Body of pancreas (tissue), 4 donors: ENCODE measurements at regions not wholly inside any gene's neighbourhood (a gene's known extent, or its start where the extent isn't known, plus 50 kb on each side); places are given as distances from the start of the nearest gene placed in this dataset.
"Not testable (repeated sequence)": the region's sequence is repeated elsewhere in the genome, so short reads cannot be mapped to it uniquely, and the experiment has no call there.

ENCODE experiments used
- ATAC-seq: fragments of 150-250 bp; one replicate; pipeline ENCODE4 v1.9.1; 2016
- DNase-seq, 4 donors: peaks; one replicate each; pipeline ENCODE4 v3.0.0-alpha.2; 2019
- H3K27ac ChIP-seq, 4 donors: fragments of 200-600 bp; sonication (generic); 1 replicate in 3 of 4; 2 replicates in 1 of 4; pipeline versions ENCODE4 v1.5.1 to v1.6.1; 2016 to 2019; ENCODE audit warnings: mild to moderate bottlenecking in 1 of 4, mixed read lengths in 1 of 4, moderate library complexity in 1 of 4
- H3K27me3 ChIP-seq, 2 donors: fragments of 200-600 bp; sonication (generic); one replicate each; pipeline ENCODE4 v1.6.0; 2016; ENCODE audit warnings: mild to moderate bottlenecking in 1 of 2
- H3K36me3 ChIP-seq, 2 donors: fragments of 200-600 bp; sonication (generic); replicated peaks in 1 of 2; 2 replicates each; pipeline ENCODE4 v1.5.1; 2016; ENCODE audit warnings: low read depth in 2 of 2; ENCODE audit not compliant: insufficient read depth in 1 of 2
- H3K4me1 ChIP-seq: fragments of 200-600 bp; sonication (generic); one replicate; pipeline ENCODE4 v1.6.0; 2016
- H3K4me3 ChIP-seq, 2 donors: fragments of 200-600 bp; sonication (generic); 1 replicate in 1 of 2; 2 replicates in 1 of 2; pipeline ENCODE4 v1.5.1; 2016 to 2019
- H3K9me3 ChIP-seq, 3 donors: fragments of 200-600 bp; sonication (generic); 1 replicate in 2 of 3; 2 replicates in 1 of 3; pipeline ENCODE4 v1.5.1; 2016
- CTCF ChIP-seq, 7 experiments: fragments of 450-650 bp in 4 of 7; fragments of 200-600 bp in 3 of 7; sonication (generic) in 3 of 7; IDR thresholded peaks; one replicate each; pipeline ENCODE4 v1.5.1; 2016 to 2019; ENCODE audit warnings: antibody characterized with exemption in 7 of 7
- POLR2A ChIP-seq, 3 donors: fragments of 450-650 bp; IDR thresholded peaks; one replicate each; pipeline ENCODE4 v1.6.1; 2016; ENCODE audit warnings: antibody characterized with exemption in 3 of 3, mild to moderate bottlenecking in 2 of 3
- WGBS, 2 donors: methylation state at CpG; one replicate each; pipeline ENCODE4 v1.1.5; 2017; 5-methylcytosine and 5-hydroxymethylcytosine counted together
- intact Hi-C: fragments of 100-400 bp; cut with DNase I; formaldehyde crosslinking; loops from one replicate; pipeline ENCODE4 v1.15.1; 2023

- WGBS, 2 donors = 57 to 77% methylated on average over 3 of the region's 3 CpGs
- Histone ChIP-seq H3K4me1 (no peaks in the 10 kb centered on the region), H3K9me3 (no peaks in the 10 kb centered on the region), H3K27ac (no peak overlapping the region), H3K36me3 (no peaks in the 10 kb centered on the region), H3K4me3 (no peak overlapping the region), H3K27me3 (no peaks in the 10 kb centered on the region)
- intact Hi-C loops = no loop called here
- no peak for ATAC-seq
- no peak for TF ChIP-seq POLR2A (IDR thresholded peaks at IDR 0.05)
- TF ChIP-seq CTCF (IDR thresholded peaks at IDR 0.05) = no peak
- no peak for DNase-seq
Observed at GRCh38 chr7:69105981-69106380, 492.3 kb upstream of the AUTS2 start.

- H3K27me3 ChIP-seq, H3K4me1 ChIP-seq, DNase-seq, H3K36me3 ChIP-seq, H3K4me3 ChIP-seq, intact Hi-C loops, H3K27ac ChIP-seq, H3K9me3 ChIP-seq, ATAC-seq: not testable (repeated sequence)
- 79 to 84% methylated on average over 4 to 7 of the region's 7 CpGs for whole genome bisulfite sequencing, 2 donors
Observed at GRCh38 chr7:69106449-69106848, 491.8 kb upstream of the AUTS2 start.

- H3K36me3 ChIP-seq, H3K9me3 ChIP-seq, ATAC-seq, H3K27ac ChIP-seq, H3K27me3 ChIP-seq, H3K4me3 ChIP-seq, intact Hi-C loops, DNase-seq, H3K4me1 ChIP-seq: not testable (repeated sequence)
- WGBS, 2 donors = 59 to 68% methylated on average over 7 of the region's 7 CpGs
Observed at GRCh38 chr7:69106946-69107345, 491.3 kb upstream of the AUTS2 start.

GRCh38 chr7:69108097-69108496, 490.2 kb upstream of the AUTS2 start:
- H3K4me3 ChIP-seq = no peak overlapping the region
- H3K36me3 ChIP-seq = no peaks in the 10 kb centered on the region
- WGBS, 2 donors = 72 to 75% methylated on average over 10 of the region's 10 CpGs
- TF ChIP-seq POLR2A (IDR thresholded peaks at IDR 0.05) = no peak
- TF ChIP-seq CTCF (IDR thresholded peaks at IDR 0.05) = no peak
- DNase-seq (no peak), ATAC-seq (no peak)
- no peak overlapping the region for H3K27ac ChIP-seq
- intact Hi-C loops = no loop called here
- H3K4me1 ChIP-seq = no peaks in the 10 kb centered on the region
- H3K9me3 ChIP-seq = no peaks in the 10 kb centered on the region
- no peaks in the 10 kb centered on the region for H3K27me3 ChIP-seq

- Histone ChIP-seq H3K4me3 (no peak overlapping the region), H3K27me3 (no peaks in the 10 kb centered on the region), H3K4me1 (no peaks in the 10 kb centered on the region), H3K9me3 (no peaks in the 10 kb centered on the region), H3K27ac (no peak overlapping the region), H3K36me3 (no peaks in the 10 kb centered on the region)
- intact Hi-C loops = no loop called here
- no peak for TF ChIP-seq POLR2A (IDR thresholded peaks at IDR 0.05)
- no peak for TF ChIP-seq CTCF (IDR thresholded peaks at IDR 0.05)
- WGBS, 2 donors = 55 to 66% methylated on average over 3 of the region's 3 CpGs
- ATAC-seq (no peak), DNase-seq (no peak)
Observed at GRCh38 chr7:69109246-69109645, 489.0 kb upstream of the AUTS2 start.

GRCh38 chr7:69109879-69110278, 488.4 kb upstream of the AUTS2 start:
- Histone ChIP-seq H3K4me1 (no peaks in the 10 kb centered on the region), H3K27me3 (no peaks in the 10 kb centered on the region), H3K27ac (no peak overlapping the region), H3K36me3 (no peaks in the 10 kb centered on the region), H3K4me3 (no peak overlapping the region), H3K9me3 (no peaks in the 10 kb centered on the region)
- 70 to 72% methylated on average over 7 of the region's 7 CpGs for WGBS, 2 donors
- TF ChIP-seq POLR2A (IDR thresholded peaks at IDR 0.05) (no peak), CTCF (IDR thresholded peaks at IDR 0.05) (no peak)
- ATAC-seq (no peak), DNase-seq (no peak)
- intact Hi-C loops = no loop called here
